ENCODE measurements at regions not wholly inside any gene's neighbourhood (a gene's known extent, or its start where the extent isn't known, plus 50 kb on each side); places are given as distances from the start of the nearest gene placed in this dataset.

DNA sequence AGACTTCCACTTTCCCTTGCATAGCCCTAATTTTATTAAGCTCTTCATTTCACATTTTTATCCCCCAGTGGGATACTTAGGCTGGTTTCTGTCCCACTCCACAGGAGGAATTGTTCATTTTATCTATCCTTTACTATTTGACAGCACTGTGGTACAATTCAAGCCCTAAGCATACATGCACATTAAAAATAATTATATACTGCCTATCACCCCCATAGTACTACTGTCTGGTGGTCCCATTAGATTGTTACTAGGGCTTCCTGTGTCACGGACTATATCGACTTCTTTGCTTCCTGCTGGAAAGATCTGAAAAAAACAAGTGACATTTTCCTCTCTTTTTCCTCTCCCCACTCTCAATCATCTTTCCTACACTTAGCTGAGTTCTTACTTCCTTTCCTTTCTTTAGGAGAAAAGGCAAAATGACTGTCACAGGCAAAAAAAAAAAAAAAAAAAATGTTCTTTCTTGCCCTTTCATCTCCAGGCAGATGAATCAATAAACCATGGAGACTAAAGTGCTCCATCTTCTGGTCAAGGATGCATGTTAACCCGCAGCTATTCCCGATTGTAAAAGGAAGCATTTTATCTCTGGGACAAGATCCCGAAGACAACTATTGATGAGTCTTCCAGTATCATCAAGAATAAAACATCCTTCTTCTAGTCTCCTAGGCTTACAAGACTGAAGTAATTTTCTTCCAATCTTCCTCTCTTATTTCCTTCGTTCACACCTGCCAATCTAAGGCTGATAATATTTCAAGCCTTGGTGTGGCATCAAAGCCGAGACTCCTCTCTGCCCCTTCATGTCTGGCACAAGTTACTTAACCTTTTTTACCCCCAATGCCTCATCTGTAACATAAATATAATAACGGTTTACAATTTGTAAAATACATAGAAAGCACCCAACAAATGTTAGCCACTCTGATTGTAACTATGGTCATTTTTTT is 94.4 kb upstream of the PLEKHG7 start:
- TF ChIP-seq EZH2 (IDR thresholded peaks at IDR 0.05) (no peak), FOXP2 (optimal IDR thresholded peaks at IDR 0.05; ENCODE audit: control extremely low read depth, extremely low read length, insufficient read depth) (no peak), POLR2AphosphoS5 (IDR thresholded peaks at IDR 0.05; ENCODE audit: borderline replicate concordance, low read depth, low read length) (no peak)
- Histone ChIP-seq H3K9me3 (ENCODE audit: low read depth, low read length) (no peaks in the 10 kb centered on the region), H3K27ac (no peak overlapping the region), H3K9ac (ENCODE audit: insufficient read length) (no peak overlapping the region), H3K36me3 (ENCODE audit: insufficient read depth, low read length) (no peaks in the 10 kb centered on the region), H3K4me3 (no peak overlapping the region)
- DNase-seq (ENCODE audit: low read depth, low spot score): no peak

DNA sequence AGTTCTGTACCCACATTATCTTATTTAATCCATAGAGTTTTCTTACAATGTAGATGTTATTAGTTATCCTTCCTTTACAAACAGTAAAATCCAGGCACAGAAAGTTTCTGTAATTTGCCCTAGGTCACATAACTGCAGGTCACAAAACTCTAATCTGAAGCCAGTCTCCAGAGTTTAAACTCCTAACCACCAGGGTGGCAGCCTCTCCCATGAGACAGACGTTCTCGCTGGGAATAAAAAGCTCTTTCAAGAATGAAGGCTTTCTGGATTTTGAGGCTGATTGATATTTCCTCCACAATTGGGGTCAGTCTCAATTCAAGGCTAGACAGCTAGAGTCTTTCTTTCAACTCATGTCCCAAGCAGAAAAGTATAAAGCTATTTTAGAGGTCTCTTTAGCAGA is 95.8 kb upstream of the PLEKHG7 start:
- Histone ChIP-seq H3K9ac (ENCODE audit: insufficient read length) (no peak overlapping the region), H3K4me3 (no peak overlapping the region), H3K27ac (no peak overlapping the region), H3K36me3 (ENCODE audit: insufficient read depth, low read length) (no peaks in the 10 kb centered on the region), H3K9me3 (ENCODE audit: low read depth, low read length) (no peaks in the 10 kb centered on the region)
- TF ChIP-seq FOXP2 (optimal IDR thresholded peaks at IDR 0.05; ENCODE audit: control extremely low read depth, extremely low read length, insufficient read depth): no peak
- no peak for TF ChIP-seq EZH2 (IDR thresholded peaks at IDR 0.05)
- TF ChIP-seq POLR2AphosphoS5 (IDR thresholded peaks at IDR 0.05; ENCODE audit: borderline replicate concordance, low read depth, low read length): no peak
- no peak for DNase-seq (ENCODE audit: low read depth, low spot score)

DNA sequence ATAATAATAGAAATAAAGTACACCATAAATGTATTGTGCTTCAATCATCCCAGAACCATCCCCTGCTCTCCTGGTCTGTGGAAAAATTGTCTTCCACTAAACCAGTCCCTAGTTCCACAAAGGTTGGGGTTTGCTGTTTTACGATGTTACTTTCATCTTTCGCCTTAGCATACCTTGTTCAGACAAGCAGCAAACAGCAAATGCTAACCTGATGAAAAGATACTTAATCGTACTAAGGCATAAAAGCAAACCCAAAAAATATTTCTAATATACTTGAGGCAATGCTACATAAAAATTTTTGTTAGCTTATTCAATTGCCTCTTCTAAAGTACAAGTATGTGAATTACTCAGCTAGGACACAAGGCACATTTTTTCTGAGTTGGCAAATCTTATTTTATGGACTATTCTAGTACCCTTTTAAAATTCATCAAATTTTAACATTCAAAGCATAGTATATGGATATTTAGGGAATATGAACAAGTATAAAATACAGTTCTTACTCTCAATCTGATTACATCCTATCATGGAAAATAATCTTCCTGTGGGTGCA is 97.1 kb upstream of the PLEKHG7 start:
- TF ChIP-seq EZH2 (IDR thresholded peaks at IDR 0.05): no peak
- H3K36me3 ChIP-seq (ENCODE audit: insufficient read depth, low read length): no peaks in the 10 kb centered on the region
- no peak overlapping the region for H3K9ac ChIP-seq (ENCODE audit: insufficient read length)
- H3K4me3 ChIP-seq: no peak overlapping the region
- no peak for DNase-seq (ENCODE audit: low read depth, low spot score)
- no peak overlapping the region for H3K27ac ChIP-seq
- H3K9me3 ChIP-seq (ENCODE audit: low read depth, low read length): no peaks in the 10 kb centered on the region

DNA sequence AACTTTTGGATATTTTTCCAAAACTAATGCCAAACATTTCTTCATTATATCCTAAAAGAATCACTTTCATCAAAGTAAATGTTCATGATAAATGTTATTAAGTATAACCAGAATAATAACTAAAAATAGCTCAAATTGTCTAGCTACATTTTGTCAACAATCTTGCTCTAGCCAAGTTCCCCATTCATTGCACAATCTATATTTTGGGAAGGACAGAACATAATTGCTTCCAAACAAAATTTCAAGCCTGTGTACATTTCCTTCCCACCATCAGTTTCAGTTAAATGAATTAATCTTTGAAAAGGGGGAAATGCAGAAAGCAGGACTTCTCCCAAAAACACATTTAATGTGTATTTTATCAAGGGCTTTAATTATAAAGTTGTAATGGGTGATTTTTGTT is 98.0 kb upstream of the PLEKHG7 start:
- no peak for TF ChIP-seq FOXP2 (optimal IDR thresholded peaks at IDR 0.05; ENCODE audit: control extremely low read depth, extremely low read length, insufficient read depth)
- TF ChIP-seq POLR2AphosphoS5 (IDR thresholded peaks at IDR 0.05; ENCODE audit: borderline replicate concordance, low read depth, low read length): no peak
- TF ChIP-seq EZH2 (IDR thresholded peaks at IDR 0.05): no peak
- no peaks in the 10 kb centered on the region for H3K36me3 ChIP-seq (ENCODE audit: insufficient read depth, low read length)
- no peak for DNase-seq (ENCODE audit: low read depth, low spot score)

DNA sequence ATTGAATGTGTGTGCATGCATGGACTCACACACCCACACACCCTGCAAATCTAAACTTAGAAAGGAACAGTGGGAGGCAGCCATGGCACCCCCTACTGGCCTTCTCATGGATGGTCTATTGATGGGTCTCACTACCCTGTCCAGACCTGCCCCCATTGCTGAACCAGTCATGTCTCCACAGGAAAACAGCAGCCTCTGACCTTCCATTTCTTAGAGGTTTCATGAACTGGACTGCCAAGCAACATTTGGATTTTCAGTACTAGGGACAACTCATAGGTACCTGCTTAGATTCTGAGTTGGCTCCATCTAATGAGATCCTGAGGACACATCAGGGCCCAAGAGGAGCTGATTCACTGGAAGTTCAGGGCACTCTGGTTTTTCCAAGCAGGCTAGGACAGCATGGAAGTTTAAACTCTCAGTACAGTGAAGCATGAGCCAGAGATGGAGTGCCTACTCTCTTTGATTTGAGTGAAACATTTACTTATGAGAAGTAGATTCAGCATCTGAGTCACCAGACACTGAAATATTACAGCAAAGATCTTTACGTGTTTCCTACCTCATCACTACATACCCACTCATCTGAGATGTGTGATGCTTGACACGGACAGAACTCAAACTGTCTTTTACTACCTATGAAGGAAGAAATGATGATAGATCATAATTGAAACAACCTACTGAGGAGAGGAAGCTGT is 98.9 kb upstream of the PLEKHG7 start:
- no peak for DNase-seq (ENCODE audit: low read depth, low spot score)
- H3K4me3 ChIP-seq: no peak overlapping the region
- no peaks in the 10 kb centered on the region for H3K9me3 ChIP-seq (ENCODE audit: low read depth, low read length)
- H3K36me3 ChIP-seq (ENCODE audit: insufficient read depth, low read length): no peaks in the 10 kb centered on the region
- H3K9ac ChIP-seq (ENCODE audit: insufficient read length): no peak overlapping the region
- no peak for TF ChIP-seq FOXP2 (optimal IDR thresholded peaks at IDR 0.05; ENCODE audit: control extremely low read depth, extremely low read length, insufficient read depth)
- TF ChIP-seq POLR2AphosphoS5 (IDR thresholded peaks at IDR 0.05; ENCODE audit: borderline replicate concordance, low read depth, low read length): no peak
- no peak for TF ChIP-seq EZH2 (IDR thresholded peaks at IDR 0.05)
- no peak overlapping the region for H3K27ac ChIP-seq

More for the DNA sequence above, 98.0 kb upstream of the PLEKHG7 start:
- no peak overlapping the region for H3K9ac ChIP-seq (ENCODE audit: insufficient read length)
- H3K27ac ChIP-seq: no peak overlapping the region
- no peak overlapping the region for H3K4me3 ChIP-seq
- no peaks in the 10 kb centered on the region for H3K9me3 ChIP-seq (ENCODE audit: low read depth, low read length)

DNA sequence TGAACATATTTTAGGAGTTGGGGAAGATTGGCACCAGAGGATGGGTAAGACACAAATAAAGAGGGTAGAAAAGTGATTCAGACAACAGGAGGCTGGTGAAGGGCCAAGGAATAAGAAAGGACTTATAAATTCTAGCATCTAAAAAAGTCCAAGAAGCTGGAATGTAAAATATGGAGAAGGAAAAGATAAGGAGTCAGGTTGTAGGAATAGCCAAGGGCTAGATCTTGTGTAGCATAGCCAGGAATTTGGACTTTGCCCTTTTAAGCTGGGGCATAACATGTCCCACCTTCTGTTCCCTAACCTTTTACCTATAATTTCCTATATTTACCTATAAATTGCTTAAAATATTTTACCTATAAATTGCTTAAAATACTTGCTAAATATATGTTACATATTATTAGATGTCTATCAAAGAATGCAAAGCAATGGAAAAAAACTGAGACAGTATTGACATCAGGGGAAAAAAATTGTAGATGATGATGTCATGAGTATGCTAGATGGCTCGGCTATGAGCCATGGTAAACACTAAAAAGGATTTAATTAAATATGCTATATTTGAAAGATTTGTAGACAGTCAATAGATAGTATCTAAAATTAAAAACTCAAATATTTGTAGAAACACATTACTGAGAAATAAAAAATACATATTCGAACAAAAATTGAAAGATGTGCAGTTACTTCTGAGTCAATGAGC is 99.7 kb upstream of the PLEKHG7 start:
- Histone ChIP-seq H3K9me3 (ENCODE audit: low read depth, low read length) (no peaks in the 10 kb centered on the region), H3K27ac (no peak overlapping the region), H3K4me3 (no peak overlapping the region), H3K9ac (ENCODE audit: insufficient read length) (no peak overlapping the region), H3K36me3 (ENCODE audit: insufficient read depth, low read length) (no peaks in the 10 kb centered on the region)
- no peak for DNase-seq (ENCODE audit: low read depth, low spot score)
- no peak for TF ChIP-seq POLR2AphosphoS5 (IDR thresholded peaks at IDR 0.05; ENCODE audit: borderline replicate concordance, low read depth, low read length)

DNA sequence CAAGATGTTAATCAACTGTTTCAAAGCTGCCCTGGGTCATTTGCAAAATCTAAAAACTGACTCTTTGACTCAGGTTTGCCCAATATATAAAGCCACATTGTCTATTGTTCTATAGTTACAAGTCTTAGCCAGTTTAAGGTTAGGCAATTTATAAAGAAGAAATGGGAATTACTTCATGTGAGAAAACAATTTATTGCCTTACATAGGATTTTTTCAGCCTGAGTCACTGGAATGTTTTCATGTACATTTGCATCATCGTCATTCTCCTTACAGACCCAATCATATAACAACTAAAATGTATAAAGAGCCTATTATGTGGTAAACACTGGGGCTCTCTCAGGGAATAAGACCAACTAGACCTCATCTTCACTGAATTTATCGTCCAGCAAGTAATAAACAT is 100.3 kb upstream of the PLEKHG7 start:
- DNase-seq (ENCODE audit: low read depth, low spot score): no peak
- H3K9me3 ChIP-seq (ENCODE audit: low read depth, low read length): no peaks in the 10 kb centered on the region
- TF ChIP-seq FOXP2 (optimal IDR thresholded peaks at IDR 0.05; ENCODE audit: control extremely low read depth, extremely low read length, insufficient read depth): no peak
- no peak for TF ChIP-seq POLR2AphosphoS5 (IDR thresholded peaks at IDR 0.05; ENCODE audit: borderline replicate concordance, low read depth, low read length)
- TF ChIP-seq EZH2 (IDR thresholded peaks at IDR 0.05): no peak
- no peak overlapping the region for H3K9ac ChIP-seq (ENCODE audit: insufficient read length)
- no peak overlapping the region for H3K27ac ChIP-seq
- no peaks in the 10 kb centered on the region for H3K36me3 ChIP-seq (ENCODE audit: insufficient read depth, low read length)
- no peak overlapping the region for H3K4me3 ChIP-seq

DNA sequence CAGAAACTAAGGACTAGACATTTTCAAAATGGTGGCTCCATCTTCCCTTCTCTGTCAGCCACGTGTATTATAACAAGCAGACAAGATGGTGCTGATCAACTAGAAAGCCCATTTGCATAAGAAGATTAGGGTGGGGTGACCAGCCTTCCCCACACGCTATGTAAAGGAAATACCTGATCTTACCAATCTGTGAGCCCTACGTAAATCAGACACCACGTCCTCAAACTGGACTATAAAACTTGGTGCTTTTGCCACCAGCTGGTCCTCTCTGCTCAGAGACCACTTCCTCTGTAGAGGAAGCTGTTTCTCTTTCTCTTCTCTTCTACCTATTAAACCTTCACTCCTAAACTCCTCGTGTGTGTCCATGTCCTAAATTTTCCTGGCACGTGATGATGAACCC is 101.1 kb upstream of the PLEKHG7 start:
- Histone ChIP-seq H3K27ac (no peak overlapping the region), H3K9ac (ENCODE audit: insufficient read length) (no peak overlapping the region), H3K36me3 (ENCODE audit: insufficient read depth, low read length) (no peaks in the 10 kb centered on the region), H3K4me3 (no peak overlapping the region), H3K9me3 (ENCODE audit: low read depth, low read length) (no peaks in the 10 kb centered on the region)
- TF ChIP-seq EZH2 (IDR thresholded peaks at IDR 0.05): no peak
- TF ChIP-seq POLR2AphosphoS5 (IDR thresholded peaks at IDR 0.05; ENCODE audit: borderline replicate concordance, low read depth, low read length): no peak
- no peak for TF ChIP-seq FOXP2 (optimal IDR thresholded peaks at IDR 0.05; ENCODE audit: control extremely low read depth, extremely low read length, insufficient read depth)
- DNase-seq (ENCODE audit: low read depth, low spot score): no peak
